EH (cell line): ENCODE measurements at regions not wholly inside any gene's neighbourhood (a gene's known extent, or its start where the extent isn't known, plus 50 kb on each side); places are given as distances from the start of the nearest gene placed in this dataset.

Source experiments
- DNase-seq: peaks from one replicate; pipeline ENCODE4 v3.0.0-alpha.2; 2015; ENCODE audit warnings: low read depth

GRCh38 chr11:80846442-80846841 is 1405.6 kb upstream of the TENM4 start:
- DNase-seq, result no peak

- DNase-seq, result no peak
Observed at GRCh38 chr11:80844110-80844819, 1403.4 kb upstream of the TENM4 start.

- DNase-seq, result no peak
Observed at GRCh38 chr11:80843266-80843974, 1402.6 kb upstream of the TENM4 start.

- no peak for DNase-seq
Observed at GRCh38 chr11:80842246-80842645, 1401.4 kb upstream of the TENM4 start.

- no peak for DNase-seq
Observed at GRCh38 chr11:80841675-80842074, 1400.8 kb upstream of the TENM4 start.

- DNase-seq, result no peak
Observed at GRCh38 chr11:80838153-80838552, 1397.3 kb upstream of the TENM4 start.

- DNase-seq, result no peak
Observed at GRCh38 chr11:80837051-80837450, 1396.2 kb upstream of the TENM4 start.

- DNase-seq, result no peak
Observed at GRCh38 chr11:80831374-80831773, 1390.5 kb upstream of the TENM4 start.

- no peak for DNase-seq
Observed at GRCh38 chr11:80827781-80828180, 1387.0 kb upstream of the TENM4 start.

GRCh38 chr11:80826808-80827207 is 1386.0 kb upstream of the TENM4 start:
- no peak for DNase-seq

- no peak for DNase-seq
Observed at GRCh38 chr11:80822308-80822707, 1381.5 kb upstream of the TENM4 start.

GRCh38 chr11:80819271-80819670 is 1378.4 kb upstream of the TENM4 start:
- no peak for DNase-seq

GRCh38 chr11:80816966-80817365 is 1376.1 kb upstream of the TENM4 start:
- DNase-seq, result no peak

- no peak for DNase-seq
Observed at GRCh38 chr11:80816454-80816847, 1375.6 kb upstream of the TENM4 start.

- DNase-seq, result no peak
Observed at GRCh38 chr11:80815752-80816453, 1375.1 kb upstream of the TENM4 start.

- DNase-seq, result no peak
Observed at GRCh38 chr11:80814813-80815212, 1374.0 kb upstream of the TENM4 start.

GRCh38 chr11:80810695-80811094 is 1369.9 kb upstream of the TENM4 start:
- DNase-seq, result no peak

- no peak for DNase-seq
Observed at GRCh38 chr11:80798174-80798573, 1357.3 kb upstream of the TENM4 start.

GRCh38 chr11:80783561-80783960 is 1342.7 kb upstream of the TENM4 start:
- DNase-seq, result no peak

- DNase-seq, result no peak
Observed at GRCh38 chr11:80782135-80782885, 1341.5 kb upstream of the TENM4 start.

GRCh38 chr11:80779905-80780605 is 1339.2 kb upstream of the TENM4 start:
- DNase-seq, result no peak

GRCh38 chr11:80778941-80779340 is 1338.1 kb upstream of the TENM4 start:
- DNase-seq, result no peak
